SU-DHL-6 (cell line): ENCODE measurements at regions not wholly inside any gene's neighbourhood (a gene's known extent, or its start where the extent isn't known, plus 50 kb on each side); places are given as distances from the start of the nearest gene placed in this dataset.

Experiments used
- EZH2phosphoT487 ChIP-seq: fragments of 200-600 bp; sonication (generic), shearing (Covaris generic); conservative IDR thresholded peaks from 2 replicates; pipeline ENCODE4 v1.6.1; 2018; ENCODE audit warnings: mild to moderate bottlenecking, antibody characterized with exemption, low read length, moderate library complexity, mixed read lengths
- TF ChIP-seq, protein P1 (sequence below): fragments of 200-600 bp; sonication (generic); IDR thresholded peaks from one replicate; pipeline ENCODE4 v1.5.1; 2017; ENCODE audit warnings: antibody characterized with exemption, mild to moderate bottlenecking, low read length, moderate library complexity; ENCODE audit not compliant: insufficient read depth, poor library complexity, severe bottlenecking

- TF ChIP-seq, protein P1, sequence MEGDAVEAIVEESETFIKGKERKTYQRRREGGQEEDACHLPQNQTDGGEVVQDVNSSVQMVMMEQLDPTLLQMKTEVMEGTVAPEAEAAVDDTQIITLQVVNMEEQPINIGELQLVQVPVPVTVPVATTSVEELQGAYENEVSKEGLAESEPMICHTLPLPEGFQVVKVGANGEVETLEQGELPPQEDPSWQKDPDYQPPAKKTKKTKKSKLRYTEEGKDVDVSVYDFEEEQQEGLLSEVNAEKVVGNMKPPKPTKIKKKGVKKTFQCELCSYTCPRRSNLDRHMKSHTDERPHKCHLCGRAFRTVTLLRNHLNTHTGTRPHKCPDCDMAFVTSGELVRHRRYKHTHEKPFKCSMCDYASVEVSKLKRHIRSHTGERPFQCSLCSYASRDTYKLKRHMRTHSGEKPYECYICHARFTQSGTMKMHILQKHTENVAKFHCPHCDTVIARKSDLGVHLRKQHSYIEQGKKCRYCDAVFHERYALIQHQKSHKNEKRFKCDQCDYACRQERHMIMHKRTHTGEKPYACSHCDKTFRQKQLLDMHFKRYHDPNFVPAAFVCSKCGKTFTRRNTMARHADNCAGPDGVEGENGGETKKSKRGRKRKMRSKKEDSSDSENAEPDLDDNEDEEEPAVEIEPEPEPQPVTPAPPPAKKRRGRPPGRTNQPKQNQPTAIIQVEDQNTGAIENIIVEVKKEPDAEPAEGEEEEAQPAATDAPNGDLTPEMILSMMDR: no peak
- TF ChIP-seq EZH2phosphoT487: no peak
These were observed 496.8 kb downstream of the TDRD3 start for GRCh38 chr13:60893801-60894200.
